GM23338 (cell line): ENCODE measurements at regions not wholly inside any gene's neighbourhood (a gene's known extent, or its start where the extent isn't known, plus 50 kb on each side); places are given as distances from the start of the nearest gene placed in this dataset.

Source experiments
- ATAC-seq: fragments of 200-7000 bp; cut with Tn5 transposase; 3 replicates; pipeline ENCODE4 v1.9.1; 2020
- DNase-seq: peaks from one replicate; pipeline ENCODE4 v3.0.0-alpha.2; 2015; ENCODE audit warnings: low spot score
- H2AFZ ChIP-seq: fragments of 200-600 bp; sonication (generic); 2 replicates; pipeline ENCODE4 v1.8.0; 2016; ENCODE audit warnings: antibody characterized with exemption, mild to moderate bottlenecking, moderate library complexity
- H3F3A ChIP-seq: fragments of 200-600 bp; sonication (generic); replicated peaks from 2 replicates; pipeline ENCODE4 v1.8.0; 2017; ENCODE audit warnings: antibody characterized with exemption, mixed run types, low read depth
- H3K27ac ChIP-seq: fragments of 200-600 bp; sonication (generic); 2 replicates; pipeline ENCODE4 v1.6.1; 2016; ENCODE audit warnings: low read depth
- H3K27me3 ChIP-seq: fragments of 200-600 bp; sonication (generic); 2 replicates; pipeline ENCODE4 v1.8.0; 2016; ENCODE audit warnings: mild to moderate bottlenecking, mixed run types, moderate library complexity; ENCODE audit not compliant: insufficient read depth
- H3K36me3 ChIP-seq: fragments of 200-600 bp; sonication (generic); 2 replicates; pipeline ENCODE4 v1.8.0; 2016; ENCODE audit warnings: mild to moderate bottlenecking; ENCODE audit not compliant: insufficient read depth
- H3K4me1 ChIP-seq: fragments of 200-600 bp; sonication (generic); 2 replicates; pipeline ENCODE4 v1.8.0; 2016; ENCODE audit warnings: mild to moderate bottlenecking, moderate library complexity; ENCODE audit not compliant: insufficient read depth
- H3K4me2 ChIP-seq: fragments of 200-600 bp; sonication (generic); 2 replicates; pipeline ENCODE4 v1.7.1; 2017; ENCODE audit warnings: mixed run types
- H3K4me3 ChIP-seq: fragments of 200-600 bp; sonication (generic); 2 replicates; pipeline ENCODE4 v1.6.1; 2016; ENCODE audit warnings: mixed run types
- H3K79me2 ChIP-seq: fragments of 200-600 bp; sonication (generic); replicated peaks from 2 replicates; pipeline ENCODE4 v1.8.0; 2017; ENCODE audit warnings: mild to moderate bottlenecking; ENCODE audit not compliant: insufficient read depth
- H3K9me2 ChIP-seq: fragments of 200-600 bp; sonication (generic); 2 replicates; pipeline ENCODE4 v1.8.0; 2017; ENCODE audit not compliant: insufficient read depth
- H4K20me1 ChIP-seq: fragments of 200-600 bp; sonication (generic); replicated peaks from 2 replicates; pipeline ENCODE4 v1.8.0; 2017; ENCODE audit warnings: mild to moderate bottlenecking; ENCODE audit not compliant: insufficient read depth
- H3K27ac Mint-ChIP-seq: 2 replicates; pipeline ENCODE4 v1.8.0; 2020; ENCODE audit warnings: inconsistent platforms, mild to moderate bottlenecking, moderate library complexity, mixed read lengths
- H3K27me3 Mint-ChIP-seq: 3 replicates; pipeline ENCODE4 v1.8.0; 2022; ENCODE audit warnings: low read depth, mild to moderate bottlenecking, moderate library complexity, mixed read lengths, inconsistent platforms; ENCODE audit not compliant: insufficient read depth, poor library complexity
- H3K36me3 Mint-ChIP-seq: 3 replicates; pipeline ENCODE4 v1.8.0; 2021; ENCODE audit warnings: low read depth, mild to moderate bottlenecking, inconsistent platforms, moderate library complexity, mixed read lengths
- H3K4me1 Mint-ChIP-seq: 3 replicates; pipeline ENCODE4 v1.8.0; 2020; ENCODE audit warnings: mild to moderate bottlenecking, inconsistent platforms, mixed read lengths
- H3K4me3 Mint-ChIP-seq: 3 replicates; pipeline ENCODE4 v1.8.0; 2021; ENCODE audit warnings: moderate library complexity, mild to moderate bottlenecking, inconsistent platforms, mixed read lengths
- H3K9me3 Mint-ChIP-seq: 3 replicates; pipeline ENCODE4 v1.8.0; 2020; ENCODE audit warnings: moderate library complexity, mild to moderate bottlenecking, inconsistent platforms, mixed read lengths
- CREB1 ChIP-seq: fragments of 250-450 bp; sonication (Bioruptor Pico); IDR thresholded peaks from 2 replicates; pipeline ENCODE4 v1.5.0; 2020; ENCODE audit warnings: low read depth, mild to moderate bottlenecking, moderate library complexity
- CTCF ChIP-seq, 2 experiments: fragments of 200-600 bp in 1 of 2; sonication (generic) in 1 of 2; conservative IDR thresholded peaks; 2 replicates each; pipeline versions ENCODE4 v1.5.1 to v1.6.1; 2016 to 2017; ENCODE audit warnings: antibody characterized with exemption in 2 of 2, low read depth in 2 of 2, mild to moderate bottlenecking in 2 of 2, moderate library complexity in 1 of 2
- ETS1 ChIP-seq: IDR thresholded peaks from 2 replicates; pipeline ENCODE4 v1.6.1; 2016; ENCODE audit warnings: antibody characterized with exemption
- EZH2 ChIP-seq: fragments of 200-600 bp; sonication (generic); IDR thresholded peaks from one replicate; pipeline ENCODE4 v1.8.0; 2017; ENCODE audit warnings: antibody characterized with exemption, mild to moderate bottlenecking, low read depth; ENCODE audit not compliant: unreplicated experiment
- REST ChIP-seq: IDR thresholded peaks from one replicate; pipeline ENCODE4 v1.6.1; 2018; ENCODE audit warnings: antibody characterized with exemption; ENCODE audit not compliant: unreplicated experiment
- ZNF331 ChIP-seq: fragments of 250-450 bp; sonication (Bioruptor Pico); IDR thresholded peaks from 2 replicates; pipeline ENCODE4 v1.5.0; 2020; ENCODE audit warnings: low read depth, mild to moderate bottlenecking, moderate library complexity
- ZNF462 ChIP-seq: fragments of 250-450 bp; sonication (Bioruptor Pico); IDR thresholded peaks from 2 replicates; pipeline ENCODE4 v1.5.0; 2020; ENCODE audit warnings: mild to moderate bottlenecking, moderate library complexity

GRCh38 chr2:78407960-78408794 lies 617.3 kb upstream of the REG3G start:
- TF ChIP-seq EZH2 (no peak), ZNF462 (CRISPR knock-in tag) (no peak), CREB1 (CRISPR knock-in tag) (no peak)
- Histone ChIP-seq H3K4me2 (no peak overlapping the region), H3K79me2 (no peaks in the 10 kb centered on the region), H3K27me3 (no peaks in the 10 kb centered on the region), H3K9me2 (no peaks in the 10 kb centered on the region; the same call in 1 of the 2 replicates), H3K27ac (no peak overlapping the region), H2AFZ (no peak overlapping the region), H4K20me1 (no peaks in the 10 kb centered on the region), H3K4me1 (no peaks in the 10 kb centered on the region), H3K4me3 (no peak overlapping the region), H3K36me3 (no peaks in the 10 kb centered on the region), H3F3A (no peaks in the 10 kb centered on the region)
- Mint-ChIP-seq H3K4me3 (no peak overlapping the region), H3K36me3 (no peaks in the 10 kb centered on the region), H3K27me3 (no peaks in the 10 kb centered on the region), H3K4me1 (no peaks in the 10 kb centered on the region), H3K9me3 (no peaks in the 10 kb centered on the region), H3K27ac (no peak overlapping the region)
- ATAC-seq (no peak), DNase-seq (no peak)

- no peak overlapping the region for H3K4me2 ChIP-seq
- no peaks in the 10 kb centered on the region; the same call in 1 of the 2 replicates for H3K9me2 ChIP-seq
- no peaks in the 10 kb centered on the region for H3K27me3 Mint-ChIP-seq
- no peaks in the 10 kb centered on the region for H3K27me3 ChIP-seq
- no peaks in the 10 kb centered on the region for H3F3A ChIP-seq
- no peak overlapping the region for H3K27ac Mint-ChIP-seq
- no peaks in the 10 kb centered on the region for H3K79me2 ChIP-seq
- ATAC-seq: no peak
- no peaks in the 10 kb centered on the region for H3K36me3 Mint-ChIP-seq
- DNase-seq: no peak
- H3K9me3 Mint-ChIP-seq: no peaks in the 10 kb centered on the region
- H3K4me1 ChIP-seq: no peaks in the 10 kb centered on the region
- no peaks in the 10 kb centered on the region for H4K20me1 ChIP-seq
- TF ChIP-seq REST (no peak), ETS1 (no peak), ZNF331 (CRISPR knock-in tag) (no peak), CTCF (conservative IDR thresholded peaks at IDR 0.05; ENCODE audit: low read depth in 2 of 2) (0 out of 4 replicates have a peak, but pooled peaks of 1 of the 2 experiments have one; percentile 1)
- no peak overlapping the region for H2AFZ ChIP-seq
- no peak overlapping the region for H3K27ac ChIP-seq
- no peaks in the 10 kb centered on the region for H3K36me3 ChIP-seq
- no peaks in the 10 kb centered on the region for H3K4me1 Mint-ChIP-seq
- no peak overlapping the region for H3K4me3 ChIP-seq
- H3K4me3 Mint-ChIP-seq: no peak overlapping the region
Observed at GRCh38 chr2:78408795-78409118, 616.7 kb upstream of the REG3G start.
